ENCODE measurements at regions not wholly inside any gene's neighbourhood (a gene's known extent, or its start where the extent isn't known, plus 50 kb on each side); places are given as distances from the start of the nearest gene placed in this dataset.

- TF ChIP-seq CTCF (conservative IDR thresholded peaks at IDR 0.05; ENCODE audit: low read depth, low read length): no peak
- no peak for DNase-seq (ENCODE audit: low read depth)
- no peak overlapping the region for H3K4me3 ChIP-seq (ENCODE audit: low read length)
Observed at GRCh38 chr3:22040150-22040549, 289.1 kb upstream of the ZNF385D start.

- no peak for DNase-seq (ENCODE audit: low read depth)
- H3K4me3 ChIP-seq (ENCODE audit: low read length): no peak overlapping the region
- TF ChIP-seq CTCF (conservative IDR thresholded peaks at IDR 0.05; ENCODE audit: low read depth, low read length): no peak
Observed at GRCh38 chr3:22045882-22046281, 294.9 kb upstream of the ZNF385D start.

GRCh38 chr3:22063500-22063899, 312.5 kb upstream of the ZNF385D start:
- no peak for DNase-seq (ENCODE audit: low read depth)
- no peak for TF ChIP-seq CTCF (conservative IDR thresholded peaks at IDR 0.05; ENCODE audit: low read depth, low read length)
- H3K4me3 ChIP-seq (ENCODE audit: low read length): no peak overlapping the region

- no peak for DNase-seq (ENCODE audit: low read depth)
- TF ChIP-seq CTCF (conservative IDR thresholded peaks at IDR 0.05; ENCODE audit: low read depth, low read length): no peak
- no peak overlapping the region for H3K4me3 ChIP-seq (ENCODE audit: low read length)
Observed at GRCh38 chr3:22068619-22069018, 317.6 kb upstream of the ZNF385D start.

- no peak for DNase-seq (ENCODE audit: low read depth)
- TF ChIP-seq CTCF (conservative IDR thresholded peaks at IDR 0.05; ENCODE audit: low read depth, low read length): no peak
- H3K4me3 ChIP-seq (ENCODE audit: low read length): no peak overlapping the region
Observed at GRCh38 chr3:22088204-22088603, 337.2 kb upstream of the ZNF385D start.

- peak; percentile 13 for DNase-seq (ENCODE audit: low read depth)
- H3K4me3 ChIP-seq (ENCODE audit: low read length): no peak overlapping the region
- peak; percentile 59 for TF ChIP-seq CTCF (conservative IDR thresholded peaks at IDR 0.05; ENCODE audit: low read depth, low read length)
Observed at GRCh38 chr3:22089284-22089683, 338.3 kb upstream of the ZNF385D start.

GRCh38 chr3:22091329-22091728, 340.3 kb upstream of the ZNF385D start:
- TF ChIP-seq CTCF (conservative IDR thresholded peaks at IDR 0.05; ENCODE audit: low read depth, low read length): no peak
- no peak for DNase-seq (ENCODE audit: low read depth)
- H3K4me3 ChIP-seq (ENCODE audit: low read length): no peak overlapping the region
